HEK293 (cell line): ENCODE measurements at regions not wholly inside any gene's neighbourhood (a gene's known extent, or its start where the extent isn't known, plus 50 kb on each side); places are given as distances from the start of the nearest gene placed in this dataset.

Experiments
- GLI4 ChIP-seq: fragments of 450-650 bp; formaldehyde crosslinking; IDR thresholded peaks from 2 replicates; pipeline ENCODE4 v1.5.1; 2016; ENCODE audit warnings: missing biosample characterization, missing genetic modification characterization
- ZIC2 ChIP-seq: fragments of 450-650 bp; formaldehyde crosslinking; IDR thresholded peaks from 2 replicates; pipeline ENCODE4 v1.5.1; 2016; ENCODE audit warnings: missing biosample characterization, missing genetic modification characterization
- TF ChIP-seq, protein P1 (sequence below): fragments of 450-650 bp; formaldehyde crosslinking; IDR thresholded peaks from 2 replicates; pipeline ENCODE4 v1.5.1; 2016; ENCODE audit warnings: missing biosample characterization, missing genetic modification characterization

DNA sequence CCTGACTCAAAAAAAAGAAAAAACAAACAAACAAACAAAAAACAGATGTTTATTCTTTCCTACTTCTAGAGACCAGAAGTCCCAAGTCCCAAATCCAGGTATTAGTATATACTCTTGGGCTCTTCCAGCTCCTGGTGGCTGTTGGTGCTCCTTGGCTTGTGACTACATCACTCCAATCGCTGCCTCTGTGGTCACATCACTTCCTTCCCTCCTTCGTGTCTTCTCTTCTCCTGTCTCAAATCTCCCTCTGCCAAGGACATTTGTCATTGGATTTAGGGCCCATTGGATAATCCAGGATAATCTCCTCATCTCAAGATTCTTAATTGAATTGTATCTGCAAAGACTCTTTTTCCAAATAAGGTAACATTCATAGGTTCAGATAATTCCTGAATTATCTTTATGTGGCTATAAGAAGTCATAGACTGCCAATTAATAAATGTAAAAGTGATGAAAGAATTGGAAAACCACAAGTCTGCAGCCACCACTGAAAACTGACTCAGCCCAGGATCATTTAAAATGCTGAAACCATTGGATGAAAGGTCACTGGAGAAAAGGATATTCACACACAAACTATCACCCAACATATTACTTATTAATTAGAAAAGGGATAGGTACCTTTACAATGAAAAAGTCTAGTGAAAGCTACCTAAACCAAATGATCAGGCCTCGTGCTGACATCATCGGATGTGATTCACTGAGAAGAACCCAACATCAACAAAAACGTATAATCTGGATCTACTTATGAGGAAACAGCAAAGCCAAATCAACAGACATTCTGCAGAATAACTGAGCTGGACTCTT lies 67.1 kb downstream of the ZNF281 start:
- TF ChIP-seq ZIC2 (tag by site-specific recombination) (no peak), GLI4 (no peak)
- TF ChIP-seq, protein P1, sequence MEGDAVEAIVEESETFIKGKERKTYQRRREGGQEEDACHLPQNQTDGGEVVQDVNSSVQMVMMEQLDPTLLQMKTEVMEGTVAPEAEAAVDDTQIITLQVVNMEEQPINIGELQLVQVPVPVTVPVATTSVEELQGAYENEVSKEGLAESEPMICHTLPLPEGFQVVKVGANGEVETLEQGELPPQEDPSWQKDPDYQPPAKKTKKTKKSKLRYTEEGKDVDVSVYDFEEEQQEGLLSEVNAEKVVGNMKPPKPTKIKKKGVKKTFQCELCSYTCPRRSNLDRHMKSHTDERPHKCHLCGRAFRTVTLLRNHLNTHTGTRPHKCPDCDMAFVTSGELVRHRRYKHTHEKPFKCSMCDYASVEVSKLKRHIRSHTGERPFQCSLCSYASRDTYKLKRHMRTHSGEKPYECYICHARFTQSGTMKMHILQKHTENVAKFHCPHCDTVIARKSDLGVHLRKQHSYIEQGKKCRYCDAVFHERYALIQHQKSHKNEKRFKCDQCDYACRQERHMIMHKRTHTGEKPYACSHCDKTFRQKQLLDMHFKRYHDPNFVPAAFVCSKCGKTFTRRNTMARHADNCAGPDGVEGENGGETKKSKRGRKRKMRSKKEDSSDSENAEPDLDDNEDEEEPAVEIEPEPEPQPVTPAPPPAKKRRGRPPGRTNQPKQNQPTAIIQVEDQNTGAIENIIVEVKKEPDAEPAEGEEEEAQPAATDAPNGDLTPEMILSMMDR = no peak
